ENCODE measurements at regions not wholly inside any gene's neighbourhood (a gene's known extent, or its start where the extent isn't known, plus 50 kb on each side); places are given as distances from the start of the nearest gene placed in this dataset.

GRCh38 chr3:117880638-117881037, 1154.0 kb downstream of the IGSF11 start:
- Mint-ChIP-seq H3K4me1 (ENCODE audit: low read depth) (no peaks in the 10 kb centered on the region), H3K4me3 (no peak overlapping the region), H3K9me3 (peaks cover 6% of the 10 kb centered on the region), H3K27me3 (no peaks in the 10 kb centered on the region), H3K27ac (no peak overlapping the region), H3K36me3 (ENCODE audit: low read depth) (no peaks in the 10 kb centered on the region)
- DNase-seq: no peak

GRCh38 chr3:117881210-117881609, 1153.4 kb downstream of the IGSF11 start:
- Mint-ChIP-seq H3K4me3 (no peak overlapping the region), H3K4me1 (ENCODE audit: low read depth) (no peaks in the 10 kb centered on the region), H3K36me3 (ENCODE audit: low read depth) (no peaks in the 10 kb centered on the region), H3K27ac (no peak overlapping the region), H3K9me3 (peaks cover 6% of the 10 kb centered on the region), H3K27me3 (no peaks in the 10 kb centered on the region)
- DNase-seq: no peak

- DNase-seq: no peak
- no peaks in the 10 kb centered on the region for H3K27me3 Mint-ChIP-seq
- H3K36me3 Mint-ChIP-seq (ENCODE audit: low read depth): no peaks in the 10 kb centered on the region
Observed at GRCh38 chr3:117885011-117885441, 1149.6 kb downstream of the IGSF11 start.

GRCh38 chr3:117886147-117886546, 1148.5 kb downstream of the IGSF11 start:
- Mint-ChIP-seq H3K27me3 (no peaks in the 10 kb centered on the region), H3K4me1 (ENCODE audit: low read depth) (no peaks in the 10 kb centered on the region), H3K36me3 (ENCODE audit: low read depth) (no peaks in the 10 kb centered on the region), H3K27ac (no peak overlapping the region), H3K4me3 (no peak overlapping the region), H3K9me3 (peaks cover 2% of the 10 kb centered on the region)
- DNase-seq: no peak

More at GRCh38 chr3:117885011-117885441, 1149.6 kb downstream of the IGSF11 start:
- Mint-ChIP-seq H3K9me3 (peaks cover 7% of the 10 kb centered on the region), H3K4me1 (ENCODE audit: low read depth) (no peaks in the 10 kb centered on the region), H3K4me3 (no peak overlapping the region), H3K27ac (no peak overlapping the region)

- H3K4me3 Mint-ChIP-seq: no peak overlapping the region
- H3K27ac Mint-ChIP-seq: no peak overlapping the region
- H3K27me3 Mint-ChIP-seq: no peaks in the 10 kb centered on the region
- no peaks in the 10 kb centered on the region for H3K36me3 Mint-ChIP-seq (ENCODE audit: low read depth)
- peaks cover 2% of the 10 kb centered on the region for H3K9me3 Mint-ChIP-seq
- no peaks in the 10 kb centered on the region for H3K4me1 Mint-ChIP-seq (ENCODE audit: low read depth)
- no peak for DNase-seq
Observed at GRCh38 chr3:117887031-117887430, 1147.6 kb downstream of the IGSF11 start.

- peaks cover 2% of the 10 kb centered on the region for H3K9me3 Mint-ChIP-seq
Observed at GRCh38 chr3:117887901-117888300, 1146.7 kb downstream of the IGSF11 start.

GRCh38 chr3:117892431-117892841, 1142.2 kb downstream of the IGSF11 start:
- DNase-seq: no peak
- H3K4me1 Mint-ChIP-seq (ENCODE audit: low read depth): no peaks in the 10 kb centered on the region
- H3K27ac Mint-ChIP-seq: no peak overlapping the region

More at GRCh38 chr3:117887901-117888300, 1146.7 kb downstream of the IGSF11 start:
- H3K4me1 Mint-ChIP-seq (ENCODE audit: low read depth): no peaks in the 10 kb centered on the region
- no peak for DNase-seq
- no peak overlapping the region for H3K4me3 Mint-ChIP-seq
- no peaks in the 10 kb centered on the region for H3K27me3 Mint-ChIP-seq
- H3K36me3 Mint-ChIP-seq (ENCODE audit: low read depth): no peaks in the 10 kb centered on the region
- no peak overlapping the region for H3K27ac Mint-ChIP-seq

GRCh38 chr3:117893001-117893400, 1141.6 kb downstream of the IGSF11 start:
- Mint-ChIP-seq H3K4me1 (ENCODE audit: low read depth) (no peaks in the 10 kb centered on the region), H3K36me3 (ENCODE audit: low read depth) (no peaks in the 10 kb centered on the region), H3K27me3 (no peaks in the 10 kb centered on the region), H3K4me3 (no peak overlapping the region), H3K27ac (no peak overlapping the region), H3K9me3 (peaks cover 17% of the 10 kb centered on the region)
- DNase-seq: no peak

More at GRCh38 chr3:117892431-117892841, 1142.2 kb downstream of the IGSF11 start:
- no peak overlapping the region for H3K4me3 Mint-ChIP-seq
- no peaks in the 10 kb centered on the region for H3K27me3 Mint-ChIP-seq
- H3K9me3 Mint-ChIP-seq: peaks cover 11% of the 10 kb centered on the region
- no peaks in the 10 kb centered on the region for H3K36me3 Mint-ChIP-seq (ENCODE audit: low read depth)

- H3K36me3 Mint-ChIP-seq (ENCODE audit: low read depth): no peaks in the 10 kb centered on the region
- H3K27ac Mint-ChIP-seq: no peak overlapping the region
- no peak for DNase-seq
- no peaks in the 10 kb centered on the region for H3K4me1 Mint-ChIP-seq (ENCODE audit: low read depth)
- H3K4me3 Mint-ChIP-seq: no peak overlapping the region
- peaks cover 20% of the 10 kb centered on the region for H3K9me3 Mint-ChIP-seq
- H3K27me3 Mint-ChIP-seq: no peaks in the 10 kb centered on the region
Observed at GRCh38 chr3:117893638-117894037, 1141.0 kb downstream of the IGSF11 start.

GRCh38 chr3:117898722-117899522, 1135.7 kb downstream of the IGSF11 start:
- H3K36me3 Mint-ChIP-seq (ENCODE audit: low read depth): no peaks in the 10 kb centered on the region
- peaks cover 22% of the 10 kb centered on the region for H3K9me3 Mint-ChIP-seq
- no peaks in the 10 kb centered on the region for H3K27me3 Mint-ChIP-seq
- no peak overlapping the region for H3K27ac Mint-ChIP-seq
- no peaks in the 10 kb centered on the region for H3K4me1 Mint-ChIP-seq (ENCODE audit: low read depth)
- no peak overlapping the region for H3K4me3 Mint-ChIP-seq
- no peak for DNase-seq

- Mint-ChIP-seq H3K4me1 (ENCODE audit: low read depth) (no peaks in the 10 kb centered on the region), H3K9me3 (peaks cover 7% of the 10 kb centered on the region), H3K36me3 (ENCODE audit: low read depth) (no peaks in the 10 kb centered on the region), H3K4me3 (no peak overlapping the region), H3K27ac (no peak overlapping the region), H3K27me3 (no peaks in the 10 kb centered on the region)
- DNase-seq: no peak
Observed at GRCh38 chr3:117903226-117903625, 1131.4 kb downstream of the IGSF11 start.

- no peak for DNase-seq
- Mint-ChIP-seq H3K4me1 (ENCODE audit: low read depth) (no peaks in the 10 kb centered on the region), H3K27ac (no peak overlapping the region), H3K9me3 (peaks cover 2% of the 10 kb centered on the region), H3K4me3 (no peak overlapping the region), H3K36me3 (ENCODE audit: low read depth) (no peaks in the 10 kb centered on the region), H3K27me3 (no peaks in the 10 kb centered on the region)
Observed at GRCh38 chr3:117910820-117911521, 1123.7 kb downstream of the IGSF11 start.

- Mint-ChIP-seq H3K36me3 (ENCODE audit: low read depth) (no peaks in the 10 kb centered on the region), H3K9me3 (peaks cover 2% of the 10 kb centered on the region), H3K27ac (no peak overlapping the region), H3K4me1 (ENCODE audit: low read depth) (no peaks in the 10 kb centered on the region), H3K27me3 (no peaks in the 10 kb centered on the region), H3K4me3 (no peak overlapping the region)
- DNase-seq: no peak
Observed at GRCh38 chr3:117912352-117912751, 1122.3 kb downstream of the IGSF11 start.

GRCh38 chr3:117914540-117915100, 1120.0 kb downstream of the IGSF11 start:
- H3K4me1 Mint-ChIP-seq (ENCODE audit: low read depth): no peaks in the 10 kb centered on the region
- no peaks in the 10 kb centered on the region for H3K27me3 Mint-ChIP-seq
- H3K36me3 Mint-ChIP-seq (ENCODE audit: low read depth): no peaks in the 10 kb centered on the region
- H3K27ac Mint-ChIP-seq: no peak overlapping the region
- no peak overlapping the region for H3K4me3 Mint-ChIP-seq
- DNase-seq: no peak
- peaks cover 2% of the 10 kb centered on the region for H3K9me3 Mint-ChIP-seq

- no peak for DNase-seq
- H3K36me3 Mint-ChIP-seq (ENCODE audit: low read depth): no peaks in the 10 kb centered on the region
- no peak overlapping the region for H3K27ac Mint-ChIP-seq
- no peaks in the 10 kb centered on the region for H3K4me1 Mint-ChIP-seq (ENCODE audit: low read depth)
- no peaks in the 10 kb centered on the region for H3K9me3 Mint-ChIP-seq
- H3K4me3 Mint-ChIP-seq: no peak overlapping the region
- no peaks in the 10 kb centered on the region for H3K27me3 Mint-ChIP-seq
Observed at GRCh38 chr3:117916839-117917238, 1117.8 kb downstream of the IGSF11 start.
